NCI-H128 (cell line): ENCODE measurements at regions not wholly inside any gene's neighbourhood (a gene's known extent, or its start where the extent isn't known, plus 50 kb on each side); places are given as distances from the start of the nearest gene placed in this dataset.

ENCODE experiments used
- DNase-seq: peaks from one replicate; lab custom pipeline; 2025; ENCODE audit not compliant: unreplicated experiment; lab: John Stamatoyannopoulos, UW

GRCh38 chr14:54343272-54344121 lies 53.3 kb upstream of the CDKN3 start:
- peak; percentile 77 for DNase-seq

DNA sequence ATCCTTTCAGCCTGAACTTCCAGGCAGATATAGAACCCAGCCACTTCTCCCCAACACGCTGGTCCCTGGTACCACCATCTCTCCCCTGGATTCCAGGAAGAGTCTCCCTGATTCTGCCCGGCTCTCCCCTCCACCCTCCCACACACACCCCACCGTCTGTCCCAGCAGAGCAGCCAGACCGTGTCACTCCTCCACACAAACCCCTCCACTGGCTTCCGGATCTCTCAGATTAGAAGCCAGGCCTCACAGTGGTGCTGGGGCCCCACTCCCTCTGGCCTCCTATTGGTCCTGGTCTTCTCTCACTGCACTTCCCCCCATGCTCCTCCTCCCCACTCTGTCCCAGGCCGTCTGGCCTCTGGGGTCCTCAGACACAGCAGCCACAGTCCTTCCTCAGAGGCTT lies 52.4 kb upstream of the CDKN3 start:
- no peak for DNase-seq

GRCh38 chr14:54346257-54346656 lies 50.5 kb upstream of the CDKN3 start:
- DNase-seq: no peak
